H1 (cell line): ENCODE measurements at regions not wholly inside any gene's neighbourhood (a gene's known extent, or its start where the extent isn't known, plus 50 kb on each side); places are given as distances from the start of the nearest gene placed in this dataset.

ENCODE experiments used
- CTCF ChIA-PET: fragments of 300-600 bp; sonication (Branson Sonifier 250); formaldehyde crosslinking; loops from one replicate; lab custom pipeline; 2021; ENCODE audit not compliant: partially characterized antibody; lab: Charles Lee
- POLR2A ChIA-PET: fragments of 300-600 bp; sonication (Branson Sonifier 250); formaldehyde crosslinking; loops from one replicate; lab custom pipeline; 2021; ENCODE audit warnings: inconsistent platforms; ENCODE audit not compliant: partially characterized antibody; lab: Charles Lee
- DNase-seq, 2 experiments: peaks; one replicate each; pipeline versions ENCODE4 v3.0.0 to v3.0.0-alpha.2; 2010 to 2022; ENCODE audit warnings: low spot score in 2 of 2, low read depth in 1 of 2, mixed read lengths in 1 of 2
- FAIRE-seq: peaks from 2 replicates; lab custom pipeline; 2011; peaks lifted over from hg19 to GRCh38; lab: Jason Lieb, UNC
- H2AFZ ChIP-seq: 2 replicates; pipeline ENCODE4 v1.8.1; 2012; ENCODE audit warnings: low read length, inconsistent platforms
- H2AK5ac ChIP-seq: 2 replicates; pipeline ENCODE4 v1.6.1; 2013; ENCODE audit warnings: low read depth, low read length
- H2BK120ac ChIP-seq: replicated peaks from 2 replicates; pipeline ENCODE3; 2013; ENCODE audit warnings: low read depth, low read length, inconsistent platforms
- H2BK12ac ChIP-seq: 2 replicates; pipeline ENCODE4 v1.6.1; 2013; ENCODE audit warnings: low read depth, low read length
- H2BK15ac ChIP-seq: 2 replicates; pipeline ENCODE4 v1.6.1; 2013; ENCODE audit warnings: low read length
- H2BK20ac ChIP-seq: 2 replicates; pipeline ENCODE4 v1.6.1; 2013; ENCODE audit warnings: low read length
- H2BK5ac ChIP-seq: 2 replicates; pipeline ENCODE4 v1.6.1; 2013; ENCODE audit warnings: low read depth, low read length
- H3K14ac ChIP-seq: 2 replicates; pipeline ENCODE4 v1.6.1; 2013; ENCODE audit warnings: inconsistent platforms; ENCODE audit not compliant: insufficient read length
- H3K18ac ChIP-seq: 2 replicates; pipeline ENCODE4 v1.6.1; 2013; ENCODE audit warnings: low read length; ENCODE audit errors: extremely low read depth
- H3K23ac ChIP-seq: 2 replicates; pipeline ENCODE4 v1.6.1; 2013; ENCODE audit warnings: inconsistent platforms; ENCODE audit not compliant: insufficient read length
- H3K23me2 ChIP-seq: 2 replicates; pipeline ENCODE4 v1.6.1; 2013; ENCODE audit warnings: low read depth, low read length
- H3K27ac ChIP-seq: 2 replicates; pipeline ENCODE4 v1.6.1; 2011; ENCODE audit warnings: low read depth, low read length, inconsistent platforms
- H3K27me3 ChIP-seq, 4 experiments: replicated peaks in 1 of 4; 1 replicate in 1 of 4; 2 replicates in 3 of 4; pipeline versions ENCODE4 v1.6.1 to v1.8.1; 2011 to 2013; ENCODE audit warnings: low read length in 3 of 4, mild to moderate bottlenecking in 3 of 4, inconsistent platforms in 2 of 4, mixed read lengths in 2 of 4, moderate library complexity in 1 of 4; ENCODE audit not compliant: control insufficient read depth in 3 of 4, insufficient read depth in 3 of 4; ENCODE audit errors: extremely low read depth in 1 of 4
- H3K36me3 ChIP-seq, 4 experiments: 2 replicates each; pipeline versions ENCODE4 v1.6.1 to v1.8.1; 2011 to 2013; ENCODE audit warnings: mild to moderate bottlenecking in 4 of 4, low read length in 3 of 4, moderate library complexity in 2 of 4, control low read depth in 1 of 4, inconsistent platforms in 1 of 4; ENCODE audit not compliant: insufficient read depth in 4 of 4, control insufficient read depth in 2 of 4
- H3K4ac ChIP-seq: replicated peaks from 2 replicates; pipeline ENCODE3; 2013; ENCODE audit warnings: low read length, low read depth, mixed read lengths, inconsistent platforms; ENCODE audit not compliant: insufficient read length
- H3K4me1 ChIP-seq, 4 experiments: replicated peaks in 1 of 4; 1 replicate in 1 of 4; 2 replicates in 3 of 4; pipeline versions ENCODE4 v1.6.1 to v1.8.1; 2011 to 2013; ENCODE audit warnings: low read length in 3 of 4, inconsistent platforms in 2 of 4, mixed read lengths in 1 of 4; ENCODE audit not compliant: insufficient read depth in 4 of 4, control insufficient read depth in 3 of 4
- H3K4me2 ChIP-seq, 2 experiments: 2 replicates each; pipeline versions ENCODE4 v1.6.1 to v1.8.1; 2011 to 2013; ENCODE audit warnings: low read depth in 2 of 2, low read length in 2 of 2, control low read depth in 1 of 2, inconsistent platforms in 1 of 2, mild to moderate bottlenecking in 1 of 2; ENCODE audit not compliant: insufficient read depth in 1 of 2
- H3K4me3 ChIP-seq, 4 experiments: fragments of 200-600, 300-600 bp in 1 of 4; sonication (generic), shearing (Covaris generic), sonication (Bioruptor Twin) in 1 of 4; 2 replicates each; pipeline versions ENCODE4 v1.5.1 to v1.8.1; 2011 to 2016; ENCODE audit warnings: low read length in 4 of 4, low read depth in 3 of 4, control low read depth in 2 of 4, inconsistent platforms in 2 of 4, mild to moderate bottlenecking in 2 of 4, mixed read lengths in 1 of 4, moderate library complexity in 1 of 4; ENCODE audit not compliant: insufficient read depth in 2 of 4; ENCODE audit errors: extremely low read depth in 1 of 4
- H3K56ac ChIP-seq: replicated peaks from 2 replicates; pipeline ENCODE3; 2013; ENCODE audit warnings: low read depth, mild to moderate bottlenecking, mixed read lengths, low read length, inconsistent platforms; ENCODE audit not compliant: insufficient read length
- H3K79me1 ChIP-seq: 2 replicates; pipeline ENCODE4 v1.6.1; 2013; ENCODE audit warnings: low read depth, low read length, control low read depth
- H3K79me2 ChIP-seq, 2 experiments: 2 replicates each; pipeline versions ENCODE4 v1.6.1 to v1.8.1; 2012 to 2013; ENCODE audit warnings: low read length in 2 of 2, mild to moderate bottlenecking in 2 of 2, inconsistent platforms in 1 of 2; ENCODE audit not compliant: insufficient read depth in 2 of 2, control insufficient read depth in 1 of 2
- H3K9ac ChIP-seq, 4 experiments: replicated peaks in 1 of 4; 1 replicate in 1 of 4; 2 replicates in 3 of 4; pipeline versions ENCODE4 v1.6.1 to v1.8.1; 2011 to 2013; ENCODE audit warnings: low read depth in 3 of 4, low read length in 3 of 4, control low read depth in 2 of 4, mild to moderate bottlenecking in 2 of 4, moderate library complexity in 2 of 4, inconsistent platforms in 1 of 4; ENCODE audit errors: extremely low read depth in 1 of 4
- H3K9me3 ChIP-seq, 2 experiments: 2 replicates each; pipeline versions ENCODE4 v1.6.1 to v1.8.1; 2012 to 2013; ENCODE audit warnings: mild to moderate bottlenecking in 2 of 2, moderate library complexity in 2 of 2, control low read depth in 1 of 2, inconsistent platforms in 1 of 2, low read depth in 1 of 2, low read length in 1 of 2, mixed read lengths in 1 of 2; ENCODE audit not compliant: insufficient read depth in 2 of 2
- H4K20me1 ChIP-seq, 2 experiments: replicated peaks in 1 of 2; 2 replicates each; pipeline versions ENCODE3 to v1.8.1; 2011 to 2013; ENCODE audit warnings: inconsistent platforms in 2 of 2, low read length in 2 of 2, mild to moderate bottlenecking in 1 of 2; ENCODE audit not compliant: insufficient read depth in 2 of 2, control insufficient read depth in 1 of 2
- H4K5ac ChIP-seq: 2 replicates; pipeline ENCODE4 v1.6.1; 2013; ENCODE audit warnings: low read length, low read depth, mixed read lengths, inconsistent platforms; ENCODE audit not compliant: insufficient read length
- H4K8ac ChIP-seq: 2 replicates; pipeline ENCODE4 v1.8.0; 2013; ENCODE audit warnings: mild to moderate bottlenecking, moderate library complexity, low read length, inconsistent platforms; ENCODE audit not compliant: insufficient read depth; ENCODE audit errors: extremely low read depth
- H4K91ac ChIP-seq: replicated peaks from 2 replicates; pipeline ENCODE3; 2013; ENCODE audit warnings: low read length, mixed read lengths, inconsistent platforms; ENCODE audit not compliant: insufficient read length
- TF ChIP-seq, protein P1 (sequence below): fragments of 300-600 bp; sonication (generic); IDR thresholded peaks from 2 replicates; pipeline ENCODE4 v1.7.1; 2012; ENCODE audit warnings: low read length, moderate library complexity, mild to moderate bottlenecking, inconsistent platforms; ENCODE audit not compliant: insufficient replicate concordance

DNA sequence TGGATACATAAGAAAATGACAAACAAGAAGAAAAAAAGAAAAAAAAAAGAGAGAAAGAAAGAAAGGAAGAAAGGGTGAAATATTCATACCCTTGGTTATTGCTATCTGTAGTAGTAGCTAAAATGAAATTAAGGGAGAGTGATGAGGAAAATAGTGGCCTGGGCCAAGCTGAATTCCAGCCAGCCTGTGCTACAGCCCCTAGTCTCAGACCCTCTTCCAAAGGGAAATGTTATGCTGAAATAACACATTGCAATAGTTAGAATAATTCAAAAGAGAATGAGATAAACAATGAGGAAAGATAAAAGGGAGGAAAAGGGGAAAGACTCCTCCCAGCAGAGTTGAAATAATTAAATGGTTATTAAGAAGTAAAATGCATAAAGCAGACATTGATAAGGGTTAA is 268.4 kb upstream of the ROBO1 start:
- H3K79me2 ChIP-seq, result no peaks in the 10 kb centered on the region
- H2BK120ac ChIP-seq, result no peak overlapping the region
- no peak overlapping the region for H3K14ac ChIP-seq
- CTCF ChIA-PET, result no interaction called here
- no peak overlapping the region for H2AFZ ChIP-seq
- POLR2A ChIA-PET, result no interaction called here
- no peaks in the 10 kb centered on the region for H3K9me3 ChIP-seq
- no peak overlapping the region for H3K27ac ChIP-seq
- no peak overlapping the region for H3K4me3 ChIP-seq
- TF ChIP-seq, protein P1, sequence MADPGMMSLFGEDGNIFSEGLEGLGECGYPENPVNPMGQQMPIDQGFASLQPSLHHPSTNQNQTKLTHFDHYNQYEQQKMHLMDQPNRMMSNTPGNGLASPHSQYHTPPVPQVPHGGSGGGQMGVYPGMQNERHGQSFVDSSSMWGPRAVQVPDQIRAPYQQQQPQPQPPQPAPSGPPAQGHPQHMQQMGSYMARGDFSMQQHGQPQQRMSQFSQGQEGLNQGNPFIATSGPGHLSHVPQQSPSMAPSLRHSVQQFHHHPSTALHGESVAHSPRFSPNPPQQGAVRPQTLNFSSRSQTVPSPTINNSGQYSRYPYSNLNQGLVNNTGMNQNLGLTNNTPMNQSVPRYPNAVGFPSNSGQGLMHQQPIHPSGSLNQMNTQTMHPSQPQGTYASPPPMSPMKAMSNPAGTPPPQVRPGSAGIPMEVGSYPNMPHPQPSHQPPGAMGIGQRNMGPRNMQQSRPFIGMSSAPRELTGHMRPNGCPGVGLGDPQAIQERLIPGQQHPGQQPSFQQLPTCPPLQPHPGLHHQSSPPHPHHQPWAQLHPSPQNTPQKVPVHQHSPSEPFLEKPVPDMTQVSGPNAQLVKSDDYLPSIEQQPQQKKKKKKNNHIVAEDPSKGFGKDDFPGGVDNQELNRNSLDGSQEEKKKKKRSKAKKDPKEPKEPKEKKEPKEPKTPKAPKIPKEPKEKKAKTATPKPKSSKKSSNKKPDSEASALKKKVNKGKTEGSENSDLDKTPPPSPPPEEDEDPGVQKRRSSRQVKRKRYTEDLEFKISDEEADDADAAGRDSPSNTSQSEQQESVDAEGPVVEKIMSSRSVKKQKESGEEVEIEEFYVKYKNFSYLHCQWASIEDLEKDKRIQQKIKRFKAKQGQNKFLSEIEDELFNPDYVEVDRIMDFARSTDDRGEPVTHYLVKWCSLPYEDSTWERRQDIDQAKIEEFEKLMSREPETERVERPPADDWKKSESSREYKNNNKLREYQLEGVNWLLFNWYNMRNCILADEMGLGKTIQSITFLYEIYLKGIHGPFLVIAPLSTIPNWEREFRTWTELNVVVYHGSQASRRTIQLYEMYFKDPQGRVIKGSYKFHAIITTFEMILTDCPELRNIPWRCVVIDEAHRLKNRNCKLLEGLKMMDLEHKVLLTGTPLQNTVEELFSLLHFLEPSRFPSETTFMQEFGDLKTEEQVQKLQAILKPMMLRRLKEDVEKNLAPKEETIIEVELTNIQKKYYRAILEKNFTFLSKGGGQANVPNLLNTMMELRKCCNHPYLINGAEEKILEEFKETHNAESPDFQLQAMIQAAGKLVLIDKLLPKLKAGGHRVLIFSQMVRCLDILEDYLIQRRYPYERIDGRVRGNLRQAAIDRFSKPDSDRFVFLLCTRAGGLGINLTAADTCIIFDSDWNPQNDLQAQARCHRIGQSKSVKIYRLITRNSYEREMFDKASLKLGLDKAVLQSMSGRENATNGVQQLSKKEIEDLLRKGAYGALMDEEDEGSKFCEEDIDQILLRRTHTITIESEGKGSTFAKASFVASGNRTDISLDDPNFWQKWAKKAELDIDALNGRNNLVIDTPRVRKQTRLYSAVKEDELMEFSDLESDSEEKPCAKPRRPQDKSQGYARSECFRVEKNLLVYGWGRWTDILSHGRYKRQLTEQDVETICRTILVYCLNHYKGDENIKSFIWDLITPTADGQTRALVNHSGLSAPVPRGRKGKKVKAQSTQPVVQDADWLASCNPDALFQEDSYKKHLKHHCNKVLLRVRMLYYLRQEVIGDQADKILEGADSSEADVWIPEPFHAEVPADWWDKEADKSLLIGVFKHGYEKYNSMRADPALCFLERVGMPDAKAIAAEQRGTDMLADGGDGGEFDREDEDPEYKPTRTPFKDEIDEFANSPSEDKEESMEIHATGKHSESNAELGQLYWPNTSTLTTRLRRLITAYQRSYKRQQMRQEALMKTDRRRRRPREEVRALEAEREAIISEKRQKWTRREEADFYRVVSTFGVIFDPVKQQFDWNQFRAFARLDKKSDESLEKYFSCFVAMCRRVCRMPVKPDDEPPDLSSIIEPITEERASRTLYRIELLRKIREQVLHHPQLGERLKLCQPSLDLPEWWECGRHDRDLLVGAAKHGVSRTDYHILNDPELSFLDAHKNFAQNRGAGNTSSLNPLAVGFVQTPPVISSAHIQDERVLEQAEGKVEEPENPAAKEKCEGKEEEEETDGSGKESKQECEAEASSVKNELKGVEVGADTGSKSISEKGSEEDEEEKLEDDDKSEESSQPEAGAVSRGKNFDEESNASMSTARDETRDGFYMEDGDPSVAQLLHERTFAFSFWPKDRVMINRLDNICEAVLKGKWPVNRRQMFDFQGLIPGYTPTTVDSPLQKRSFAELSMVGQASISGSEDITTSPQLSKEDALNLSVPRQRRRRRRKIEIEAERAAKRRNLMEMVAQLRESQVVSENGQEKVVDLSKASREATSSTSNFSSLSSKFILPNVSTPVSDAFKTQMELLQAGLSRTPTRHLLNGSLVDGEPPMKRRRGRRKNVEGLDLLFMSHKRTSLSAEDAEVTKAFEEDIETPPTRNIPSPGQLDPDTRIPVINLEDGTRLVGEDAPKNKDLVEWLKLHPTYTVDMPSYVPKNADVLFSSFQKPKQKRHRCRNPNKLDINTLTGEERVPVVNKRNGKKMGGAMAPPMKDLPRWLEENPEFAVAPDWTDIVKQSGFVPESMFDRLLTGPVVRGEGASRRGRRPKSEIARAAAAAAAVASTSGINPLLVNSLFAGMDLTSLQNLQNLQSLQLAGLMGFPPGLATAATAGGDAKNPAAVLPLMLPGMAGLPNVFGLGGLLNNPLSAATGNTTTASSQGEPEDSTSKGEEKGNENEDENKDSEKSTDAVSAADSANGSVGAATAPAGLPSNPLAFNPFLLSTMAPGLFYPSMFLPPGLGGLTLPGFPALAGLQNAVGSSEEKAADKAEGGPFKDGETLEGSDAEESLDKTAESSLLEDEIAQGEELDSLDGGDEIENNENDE, result no peak
- no peak overlapping the region for H3K56ac ChIP-seq
- no peaks in the 10 kb centered on the region for H3K23me2 ChIP-seq
- no peaks in the 10 kb centered on the region for H3K79me1 ChIP-seq
- no peaks in the 10 kb centered on the region for H3K36me3 ChIP-seq
- H2BK15ac ChIP-seq, result no peak overlapping the region
- no peak overlapping the region for H2BK20ac ChIP-seq
- no peak overlapping the region for H2BK12ac ChIP-seq
- H2BK5ac ChIP-seq, result no peak overlapping the region
- no peaks in the 10 kb centered on the region for H4K20me1 ChIP-seq
- H4K5ac ChIP-seq, result no peak overlapping the region
- DNase-seq (no peak), FAIRE-seq (no peak)
- H3K4ac ChIP-seq, result no peak overlapping the region
- no peak overlapping the region for H4K8ac ChIP-seq
- H3K23ac ChIP-seq, result no peak overlapping the region
- no peak overlapping the region for H3K4me2 ChIP-seq
- H3K18ac ChIP-seq, result no peak overlapping the region
- H3K9ac ChIP-seq, result no peak overlapping the region
- no peaks in the 10 kb centered on the region for H3K27me3 ChIP-seq
- no peaks in the 10 kb centered on the region for H3K4me1 ChIP-seq
- H2AK5ac ChIP-seq, result no peak overlapping the region
- no peak overlapping the region for H4K91ac ChIP-seq
